ENCODE measurements at regions not wholly inside any gene's neighbourhood (a gene's known extent, or its start where the extent isn't known, plus 50 kb on each side); places are given as distances from the start of the nearest gene placed in this dataset.
"Not testable (repeated sequence)": the region's sequence is repeated elsewhere in the genome, so short reads cannot be mapped to it uniquely, and the experiment has no call there.

DNA sequence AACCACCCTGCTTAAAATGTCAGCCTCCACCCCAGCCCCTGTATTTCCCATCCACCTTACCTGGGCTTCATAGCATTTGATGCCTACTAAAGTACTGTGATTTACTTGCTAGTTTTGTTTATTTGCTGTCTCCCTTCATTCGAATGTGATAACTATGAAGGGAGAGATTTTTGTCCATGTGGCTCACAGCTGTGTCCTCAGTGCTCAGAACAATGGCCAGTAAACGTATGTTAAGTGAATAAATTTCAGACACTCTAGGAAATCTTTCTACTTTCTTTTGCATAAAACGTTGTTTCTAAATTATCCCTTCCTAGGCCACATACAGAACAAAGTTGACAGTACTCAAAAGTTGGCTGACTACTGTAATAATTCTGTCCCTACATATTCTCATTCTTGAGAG lies 114.7 kb upstream of the OTUD4 start:
- no peak for DNase-seq

GRCh38 chr4:145293658-145294057 lies 113.3 kb upstream of the OTUD4 start:
- no peak for DNase-seq

DNA sequence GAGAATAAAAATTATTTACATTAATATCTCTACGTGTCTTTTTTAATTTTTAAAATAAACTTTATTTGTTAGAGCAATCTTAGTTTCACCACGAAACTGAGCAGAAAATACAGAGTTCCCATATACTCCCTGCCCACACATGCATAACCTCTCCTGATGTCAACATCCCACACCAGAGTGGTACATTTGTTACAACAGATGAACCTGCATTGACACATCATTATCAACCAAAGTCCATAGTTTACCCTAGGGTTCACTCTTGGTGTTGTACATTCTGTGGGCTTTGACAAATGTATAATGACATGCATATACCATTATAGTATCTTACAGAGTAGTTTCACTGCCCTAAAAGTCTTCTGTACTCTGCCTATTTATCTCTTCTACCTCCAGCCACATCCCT lies 110.6 kb upstream of the OTUD4 start:
- DNase-seq, result no peak

DNA sequence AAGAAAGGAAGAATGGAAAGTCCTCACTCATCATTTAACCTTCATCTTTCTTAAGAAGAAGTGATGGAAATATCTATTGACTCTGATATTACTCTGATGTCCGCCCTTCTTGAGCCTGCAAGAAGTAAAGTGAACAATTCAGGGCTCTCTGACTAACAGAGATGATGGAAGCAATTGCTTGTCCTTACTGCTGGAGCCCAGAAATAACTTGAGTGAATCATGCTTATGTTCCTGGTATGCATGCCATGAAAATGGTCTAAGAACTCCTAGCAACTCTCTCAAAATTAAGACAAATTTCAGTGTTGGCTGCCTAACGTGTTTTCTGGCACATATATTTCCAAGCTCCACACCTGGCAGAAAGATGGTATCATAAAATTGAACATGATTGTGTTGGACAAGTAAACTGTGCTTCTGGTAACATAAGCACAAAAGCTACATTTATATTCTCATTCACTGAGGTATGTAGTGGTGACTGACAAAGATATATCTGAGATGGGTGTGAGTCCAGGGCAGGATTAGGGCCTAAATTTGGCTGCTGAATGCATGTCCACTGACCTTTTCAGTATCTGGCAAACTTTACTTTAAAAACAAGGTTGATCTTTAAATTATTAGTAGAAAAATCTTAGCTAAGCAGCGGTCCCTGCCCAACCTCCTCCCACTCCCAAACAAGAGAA lies 109.2 kb upstream of the OTUD4 start:
- no peak for DNase-seq

GRCh38 chr4:145287351-145287750 lies 107.0 kb upstream of the OTUD4 start:
- DNase-seq, result no peak

- no peak for DNase-seq
These were observed 105.5 kb upstream of the OTUD4 start for GRCh38 chr4:145285928-145286327.

DNA sequence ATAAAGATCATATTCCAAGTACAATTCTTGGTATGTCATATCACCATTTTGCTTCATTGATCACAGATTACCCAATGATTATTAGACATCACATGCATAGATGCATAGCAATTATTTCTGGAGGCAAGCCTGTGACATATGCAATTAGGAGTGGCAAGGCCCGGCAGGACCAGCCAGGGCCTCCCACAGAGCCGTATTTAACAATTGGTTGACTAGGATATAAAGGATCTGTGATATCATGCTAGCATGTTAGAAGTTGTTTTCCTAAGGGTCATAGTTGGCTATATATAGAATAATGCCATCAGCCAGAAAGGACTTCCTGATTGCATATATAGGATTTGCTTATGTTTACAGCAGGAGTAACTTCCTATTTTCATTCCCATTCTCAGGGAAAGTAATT lies 103.5 kb upstream of the OTUD4 start:
- no peak for DNase-seq

GRCh38 chr4:145281951-145282350 lies 101.6 kb upstream of the OTUD4 start:
- no peak for DNase-seq

DNA sequence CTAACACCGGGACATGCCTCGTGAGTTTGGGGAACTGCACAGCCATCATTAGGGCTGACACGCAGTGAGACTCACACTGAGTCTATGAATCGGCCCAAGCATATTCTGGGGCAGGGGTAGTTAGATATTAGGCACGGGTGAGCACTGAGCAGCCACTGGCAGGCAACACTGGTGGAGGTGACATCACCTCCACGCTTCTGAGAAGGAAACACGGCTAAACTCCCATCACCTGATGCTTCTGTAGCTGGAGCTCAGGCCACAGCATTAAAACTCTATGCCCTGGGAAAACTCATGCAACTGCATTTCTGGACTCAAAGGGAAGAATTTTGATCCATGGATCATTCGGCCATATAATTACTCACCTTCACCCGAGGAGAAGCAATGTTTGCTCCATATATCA lies 100.8 kb upstream of the OTUD4 start:
- no peak for DNase-seq

DNA sequence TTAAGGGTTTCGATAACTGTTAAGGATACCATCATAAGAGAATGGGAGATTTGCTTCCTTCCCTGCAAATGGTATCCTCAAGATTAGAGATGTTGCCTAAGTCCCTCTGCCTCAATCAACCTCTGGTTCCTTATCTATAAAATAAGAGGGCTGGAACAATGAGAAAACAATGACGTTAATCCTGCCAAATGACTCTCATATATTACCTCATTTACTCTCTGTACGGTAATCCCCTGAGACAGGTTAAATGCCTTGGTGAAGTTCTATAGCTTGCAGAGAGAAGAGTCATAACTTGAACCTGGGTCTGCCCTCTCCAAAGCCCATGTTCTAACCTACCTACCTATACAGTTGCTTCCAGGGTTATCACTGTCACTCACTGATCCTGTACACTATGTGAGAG lies 100.2 kb upstream of the OTUD4 start:
- DNase-seq, result no peak

DNA sequence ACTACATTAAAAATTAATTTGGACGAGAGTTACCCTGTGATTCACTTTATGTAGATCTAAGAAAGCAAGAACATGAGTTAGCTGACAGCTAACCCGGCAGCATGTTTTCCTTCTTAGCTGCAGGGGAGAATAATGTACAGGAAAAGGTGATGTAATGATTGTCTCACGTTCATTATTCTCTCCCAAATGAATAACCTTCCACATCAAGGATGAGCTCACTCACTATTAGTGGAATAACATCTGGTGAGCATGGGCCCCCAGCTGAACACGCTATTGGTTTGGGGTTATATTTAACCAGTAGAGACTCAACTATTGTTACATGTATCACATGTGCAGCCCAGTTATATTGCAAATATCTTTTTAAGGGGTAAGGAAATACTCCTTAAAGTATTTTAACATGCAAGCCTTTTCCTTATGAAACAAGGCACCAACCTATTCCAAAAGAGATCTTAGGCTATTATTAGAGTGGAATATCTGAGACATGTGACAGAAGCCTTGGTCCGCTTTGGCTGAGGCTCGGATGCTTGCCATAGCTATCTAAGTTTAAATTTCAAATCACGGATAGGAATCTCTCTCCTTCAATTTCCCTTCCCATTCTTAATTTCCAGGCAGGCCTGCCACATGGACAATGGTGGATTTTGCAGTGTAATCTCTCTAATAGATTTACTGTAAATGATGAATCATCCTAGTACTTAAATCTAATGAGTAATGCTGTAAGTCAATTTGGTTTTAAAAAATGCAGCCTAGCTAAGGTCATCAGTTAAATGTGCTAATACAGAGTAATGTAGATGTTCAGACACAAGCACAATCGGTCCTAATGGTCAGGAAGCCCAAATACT lies 99.0 kb upstream of the OTUD4 start:
- DNase-seq, result no peak

DNA sequence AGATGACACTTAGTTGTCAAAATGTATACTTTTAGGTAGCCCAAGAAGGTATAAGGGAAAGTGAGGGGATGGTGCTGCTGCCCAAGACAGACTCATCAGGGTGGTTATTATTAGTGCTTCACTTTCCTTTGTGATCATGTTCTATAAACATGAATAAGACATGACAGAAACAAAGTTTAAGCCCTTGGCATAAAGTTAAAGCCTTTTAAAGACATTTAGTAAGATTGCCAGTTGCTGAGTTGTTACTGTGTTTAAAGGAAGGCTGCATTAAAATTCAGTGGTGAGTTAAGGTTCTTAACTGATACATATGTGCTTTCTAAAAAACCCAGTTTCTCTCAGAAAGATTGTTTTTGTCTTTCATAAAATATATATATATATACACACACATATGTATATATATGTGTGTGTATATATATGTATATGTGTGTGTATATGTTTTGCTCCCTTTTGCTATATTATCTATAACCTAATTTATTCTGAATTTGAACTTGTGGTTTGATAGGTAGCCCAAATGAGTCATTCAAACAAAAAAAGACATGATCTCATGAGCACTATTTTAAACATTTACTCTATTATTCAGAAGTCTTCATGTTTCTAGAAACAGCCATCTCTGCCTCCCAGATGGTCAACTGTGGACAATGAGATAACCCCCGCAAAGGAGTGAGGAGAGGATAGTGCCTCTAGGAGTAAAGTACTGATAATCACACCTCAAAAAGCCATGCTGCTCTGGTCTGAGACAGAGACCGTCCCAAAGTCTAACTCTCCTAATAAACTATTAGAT lies 98.1 kb upstream of the OTUD4 start:
- DNase-seq, result no peak

GRCh38 chr4:145277011-145277410 lies 96.6 kb upstream of the OTUD4 start:
- DNase-seq, result no peak

- DNase-seq, result no peak
These were observed 95.7 kb upstream of the OTUD4 start for GRCh38 chr4:145276050-145276449.

- no peak for DNase-seq
These were observed 90.8 kb upstream of the OTUD4 start for GRCh38 chr4:145271194-145271593.

DNA sequence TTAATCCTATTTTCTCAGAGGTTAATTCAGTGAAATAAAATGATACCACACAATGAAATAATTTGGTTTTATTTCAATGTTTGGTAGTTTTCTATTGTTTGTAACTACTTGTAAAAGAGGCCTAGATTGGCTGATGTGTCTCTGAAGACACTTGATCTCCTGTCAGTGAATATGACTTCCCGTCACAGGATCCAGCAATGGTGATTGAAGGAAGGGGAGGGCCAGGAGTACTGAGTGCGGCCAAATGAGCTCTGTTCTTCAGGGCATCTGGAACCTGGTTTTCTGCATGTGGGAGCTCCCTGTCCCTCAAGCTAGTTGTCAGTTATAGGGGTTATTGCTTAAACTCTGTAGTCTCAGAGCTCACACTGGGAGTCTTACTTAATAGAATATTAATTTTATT lies 86.5 kb upstream of the OTUD4 start:
- DNase-seq, result no peak

- no peak for DNase-seq
These were observed 79.7 kb upstream of the OTUD4 start for GRCh38 chr4:145260091-145260490.

DNA sequence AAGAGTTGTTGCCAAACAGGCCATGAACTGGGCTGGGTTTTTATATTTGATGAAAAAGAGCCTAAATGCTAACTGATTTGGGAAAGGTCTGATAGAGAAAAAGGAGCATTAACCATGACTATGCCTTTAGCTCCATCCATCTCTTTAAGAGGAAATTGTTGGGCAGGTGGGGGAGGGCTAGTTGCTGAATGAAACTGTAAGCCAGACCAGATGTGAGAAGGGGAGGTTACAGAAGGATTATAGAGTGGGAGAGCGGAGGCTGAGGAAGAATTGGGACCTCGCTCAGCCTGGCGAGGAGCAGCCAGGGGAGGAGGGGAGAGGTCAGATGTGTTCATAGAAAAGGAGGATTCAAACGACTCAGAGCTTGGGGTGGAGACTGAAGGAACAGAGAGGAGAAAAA lies 74.9 kb upstream of the OTUD4 start:
- not testable (repeated sequence) for DNase-seq

- DNase-seq, result no peak
These were observed 71.8 kb upstream of the OTUD4 start for GRCh38 chr4:145252190-145252589.

DNA sequence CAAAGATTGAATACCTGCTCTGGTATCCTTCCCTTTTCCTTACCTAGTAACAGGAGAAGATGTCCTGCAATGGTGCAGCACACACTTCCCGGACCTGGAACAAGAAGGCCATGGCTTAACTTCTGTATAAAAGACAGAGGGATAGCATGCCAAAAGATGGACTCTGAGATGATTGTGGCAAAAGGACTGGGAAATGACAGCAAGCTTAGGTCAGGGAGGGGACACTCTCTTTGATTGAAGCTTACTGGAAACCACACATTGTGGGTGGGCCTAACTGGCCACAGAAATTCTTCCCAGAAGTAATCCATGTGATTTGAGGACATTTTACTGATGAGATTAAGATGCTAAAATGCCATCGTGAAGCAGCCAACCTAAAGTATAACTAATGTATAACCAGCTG lies 71.0 kb upstream of the OTUD4 start:
- DNase-seq, result no peak

DNA sequence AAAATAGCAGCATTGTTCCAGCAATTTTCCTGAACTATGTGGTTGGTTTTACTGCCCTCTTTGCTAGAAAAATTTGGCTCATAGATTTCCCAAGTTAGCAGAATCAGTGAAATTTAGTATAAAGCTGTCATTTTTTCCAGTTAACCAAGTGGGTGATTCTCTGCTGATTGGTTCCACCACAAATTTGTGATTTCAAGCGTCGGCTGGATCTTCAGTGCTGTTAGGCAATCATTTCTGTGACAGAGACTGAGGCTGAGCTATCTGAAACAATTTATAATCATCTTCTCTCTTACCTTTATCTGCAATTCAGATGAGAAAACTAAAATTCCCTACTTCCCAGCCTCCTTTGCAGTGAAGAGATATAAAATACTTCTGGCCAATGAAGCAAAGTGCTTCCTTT lies 68.6 kb upstream of the OTUD4 start:
- no peak for DNase-seq

DNA sequence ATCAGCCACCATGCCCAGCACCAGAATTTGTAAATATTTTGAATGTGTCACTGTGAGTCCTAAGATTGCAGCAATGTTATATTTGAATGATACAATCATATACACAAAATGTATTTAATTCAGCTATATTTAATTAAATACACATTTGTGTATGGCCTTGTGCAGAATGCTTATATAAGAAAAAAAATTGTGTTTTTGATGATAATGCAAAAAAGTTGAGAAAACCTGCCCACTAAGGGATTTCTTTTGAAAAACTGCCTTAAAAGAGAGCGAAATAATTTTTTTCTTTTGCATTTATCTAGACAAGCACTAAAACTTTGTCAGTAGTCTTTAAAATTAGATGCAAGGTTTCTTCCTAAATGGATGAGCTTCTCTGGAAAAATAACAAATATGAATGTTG lies 68.1 kb upstream of the OTUD4 start:
- DNase-seq, result no peak

DNA sequence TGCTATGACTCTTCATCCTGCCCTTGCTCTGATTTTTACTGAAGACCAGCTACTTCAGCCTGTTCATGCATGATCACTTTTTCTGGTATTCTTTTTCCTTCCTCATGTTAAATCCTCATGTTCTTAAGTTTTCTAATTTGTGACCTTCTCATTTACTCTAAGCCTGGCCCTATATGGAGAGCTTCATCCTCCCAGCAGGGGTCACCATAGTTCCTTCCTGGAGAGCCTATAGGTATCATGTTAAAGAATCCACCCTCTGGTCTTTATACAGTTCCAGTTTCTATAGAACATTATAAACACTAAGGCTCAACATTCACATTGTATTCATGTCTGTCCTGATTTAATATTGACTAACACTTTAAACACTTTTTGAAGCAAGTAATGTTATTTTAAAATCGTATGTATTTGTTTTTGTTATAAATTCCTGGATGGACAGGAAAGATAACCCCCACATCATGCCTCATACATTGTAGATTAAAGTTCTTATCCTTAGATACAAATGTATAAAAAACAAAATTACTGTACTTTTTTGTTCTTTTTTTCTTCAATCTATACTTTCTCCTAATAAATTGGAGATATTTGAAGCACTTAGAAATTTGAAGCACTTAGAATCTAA lies 53.8 kb upstream of the OTUD4 start:
- peak; percentile 17 for DNase-seq
